ENCODE measurements at regions not wholly inside any gene's neighbourhood (a gene's known extent, or its start where the extent isn't known, plus 50 kb on each side); places are given as distances from the start of the nearest gene placed in this dataset.

DNA sequence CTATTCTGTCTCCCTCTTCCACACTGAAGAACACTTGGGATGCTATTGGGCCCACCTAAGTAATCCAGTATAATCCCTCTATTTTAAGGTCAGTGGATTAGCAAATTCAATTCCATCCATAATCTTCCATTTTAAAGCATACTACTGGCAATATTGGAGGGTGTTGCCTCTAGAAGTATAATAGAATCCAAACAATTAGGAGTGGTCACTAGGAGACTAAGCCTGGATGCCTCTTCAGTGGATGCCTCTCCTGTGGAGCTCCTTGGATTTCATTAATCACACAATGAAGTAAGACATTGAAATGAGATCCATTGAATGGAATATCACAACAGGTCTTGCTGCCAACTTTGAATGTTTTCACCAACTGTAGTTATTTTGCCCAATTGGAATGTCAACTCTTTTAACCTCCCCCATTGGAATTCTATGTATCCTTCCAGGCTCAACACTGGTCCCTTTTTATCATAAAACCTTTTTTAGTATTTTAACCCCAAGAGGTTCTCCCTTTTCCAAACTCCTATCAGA, 311.6 kb downstream of the PLK2 start:
- Histone ChIP-seq H3F3A (replicated peaks; ENCODE audit: insufficient read depth) (no peaks in the 10 kb centered on the region), H3K27me3 (ENCODE audit: insufficient read depth) (no peaks in the 10 kb centered on the region), H3K9me3 (no peaks in the 10 kb centered on the region), H3K4me2 (no peak overlapping the region), H3K4me1 (ENCODE audit: control insufficient read depth in 1 of 2, insufficient read depth in 2 of 2, low read depth in 1 of 2, low read length in 1 of 2) (no peaks in the 10 kb centered on the region; a peak in 1 of 4 replicates), H3K36me3 (replicated peaks in 1 of 2; ENCODE audit: control insufficient read depth in 1 of 2, insufficient read depth in 2 of 2, low read length in 1 of 2) (no peaks in the 10 kb centered on the region), H3K79me2 (ENCODE audit: insufficient read depth) (no peaks in the 10 kb centered on the region), H3K9ac (no peak overlapping the region), H3K9me2 (no peaks in the 10 kb centered on the region), H3K4me3 (ENCODE audit: low read depth in 2 of 2, low read length in 1 of 2) (no peak overlapping the region), H2AFZ (ENCODE audit: low read depth) (no peak overlapping the region), H3K27ac (ENCODE audit: low read depth in 2 of 2, low read length in 1 of 2) (no peak overlapping the region), H4K20me1 (ENCODE audit: insufficient read depth) (no peaks in the 10 kb centered on the region)
- POLR2A ChIA-PET: no interaction called here
- CTCF ChIA-PET: interaction anchor here (1.6 kb wide), 1 partner anchor 312 kb away, joined by 3 read pairs; the partner anchor contains the start of gene PLK2
- TF ChIP-seq RFX5 (IDR thresholded peaks at IDR 0.05; ENCODE audit: low read length): no peak
- TF ChIP-seq RXRA (IDR thresholded peaks at IDR 0.05; ENCODE audit: borderline replicate concordance, low read depth): no peak
- TF ChIP-seq TCF12 (IDR thresholded peaks at IDR 0.05): no peak
- TF ChIP-seq CTCF (IDR thresholded peaks at IDR 0.05): no peak
- TF ChIP-seq ZBTB33 (IDR thresholded peaks at IDR 0.05; ENCODE audit: borderline replicate concordance, low read depth): no peak
- no peak for TF ChIP-seq YY1 (IDR thresholded peaks at IDR 0.05; ENCODE audit: low read depth)
- TF ChIP-seq, protein P1, sequence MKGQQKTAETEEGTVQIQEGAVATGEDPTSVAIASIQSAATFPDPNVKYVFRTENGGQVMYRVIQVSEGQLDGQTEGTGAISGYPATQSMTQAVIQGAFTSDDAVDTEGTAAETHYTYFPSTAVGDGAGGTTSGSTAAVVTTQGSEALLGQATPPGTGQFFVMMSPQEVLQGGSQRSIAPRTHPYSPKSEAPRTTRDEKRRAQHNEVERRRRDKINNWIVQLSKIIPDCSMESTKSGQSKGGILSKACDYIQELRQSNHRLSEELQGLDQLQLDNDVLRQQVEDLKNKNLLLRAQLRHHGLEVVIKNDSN (IDR thresholded peaks at IDR 0.05; ENCODE audit: borderline replicate concordance, low read depth): no peak
- no peak for TF ChIP-seq JUND (IDR thresholded peaks at IDR 0.05)
- TF ChIP-seq MAX (IDR thresholded peaks at IDR 0.05; ENCODE audit: low read depth): no peak
- no peak for DNase-seq

DNA sequence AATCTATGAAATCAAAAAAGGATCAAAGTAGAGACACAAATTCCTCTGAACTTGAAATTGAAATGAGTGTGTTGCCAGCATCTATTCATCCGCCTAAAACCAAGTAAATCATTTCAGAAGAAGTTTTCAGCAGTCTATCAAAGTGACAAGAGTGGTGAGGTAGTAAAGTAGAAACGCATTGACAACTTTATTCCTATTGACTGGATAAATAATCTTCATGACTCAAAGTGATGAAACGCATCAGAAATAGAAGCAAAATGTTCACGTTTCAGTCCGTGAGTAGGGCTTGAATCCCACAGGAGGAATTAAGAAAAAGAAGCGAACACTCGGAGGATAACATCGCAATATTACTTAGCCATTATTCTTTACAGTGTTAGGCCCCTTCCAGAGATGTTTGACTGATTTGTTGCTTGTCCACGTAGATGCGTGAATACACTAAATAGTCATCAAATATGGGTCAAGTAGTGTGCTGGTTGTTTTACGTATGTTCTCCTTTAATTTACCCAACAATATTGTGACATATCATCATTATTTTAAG, 314.4 kb downstream of the PLK2 start:
- CTCF ChIA-PET: no interaction called here
- 95% methylated on average over 11 of the region's 11 CpGs for WGBS (ENCODE audit: low lambda C conversion rate)

More for the DNA sequence above, 314.4 kb downstream of the PLK2 start:
- Histone ChIP-seq H3K27ac (ENCODE audit: low read depth in 2 of 2, low read length in 1 of 2) (no peak overlapping the region), H2AFZ (ENCODE audit: low read depth) (no peak overlapping the region), H3K79me2 (ENCODE audit: insufficient read depth) (no peaks in the 10 kb centered on the region), H3K9me2 (no peaks in the 10 kb centered on the region), H3K4me2 (no peak overlapping the region), H3F3A (replicated peaks; ENCODE audit: insufficient read depth) (no peaks in the 10 kb centered on the region), H3K27me3 (ENCODE audit: insufficient read depth) (no peaks in the 10 kb centered on the region), H3K4me3 (ENCODE audit: low read depth in 2 of 2, low read length in 1 of 2) (no peak overlapping the region), H3K9ac (no peak overlapping the region), H3K9me3 (no peaks in the 10 kb centered on the region), H3K36me3 (replicated peaks in 1 of 2; ENCODE audit: control insufficient read depth in 1 of 2, insufficient read depth in 2 of 2, low read length in 1 of 2) (no peaks in the 10 kb centered on the region), H3K4me1 (ENCODE audit: control insufficient read depth in 1 of 2, insufficient read depth in 2 of 2, low read depth in 1 of 2, low read length in 1 of 2) (no peaks in the 10 kb centered on the region; a peak in 1 of 4 replicates), H4K20me1 (ENCODE audit: insufficient read depth) (no peaks in the 10 kb centered on the region)
- POLR2A ChIA-PET: no interaction called here
- TF ChIP-seq MXI1 (IDR thresholded peaks at IDR 0.05; ENCODE audit: low read depth, low read length): no peak
- no peak for TF ChIP-seq FOSL2 (IDR thresholded peaks at IDR 0.05; ENCODE audit: borderline replicate concordance, low read depth)
- TF ChIP-seq NFIC (IDR thresholded peaks at IDR 0.05; ENCODE audit: borderline replicate concordance): no peak
- no peak for TF ChIP-seq TCF12 (IDR thresholded peaks at IDR 0.05)
- no peak for TF ChIP-seq JUND (IDR thresholded peaks at IDR 0.05)
- TF ChIP-seq, protein P2, sequence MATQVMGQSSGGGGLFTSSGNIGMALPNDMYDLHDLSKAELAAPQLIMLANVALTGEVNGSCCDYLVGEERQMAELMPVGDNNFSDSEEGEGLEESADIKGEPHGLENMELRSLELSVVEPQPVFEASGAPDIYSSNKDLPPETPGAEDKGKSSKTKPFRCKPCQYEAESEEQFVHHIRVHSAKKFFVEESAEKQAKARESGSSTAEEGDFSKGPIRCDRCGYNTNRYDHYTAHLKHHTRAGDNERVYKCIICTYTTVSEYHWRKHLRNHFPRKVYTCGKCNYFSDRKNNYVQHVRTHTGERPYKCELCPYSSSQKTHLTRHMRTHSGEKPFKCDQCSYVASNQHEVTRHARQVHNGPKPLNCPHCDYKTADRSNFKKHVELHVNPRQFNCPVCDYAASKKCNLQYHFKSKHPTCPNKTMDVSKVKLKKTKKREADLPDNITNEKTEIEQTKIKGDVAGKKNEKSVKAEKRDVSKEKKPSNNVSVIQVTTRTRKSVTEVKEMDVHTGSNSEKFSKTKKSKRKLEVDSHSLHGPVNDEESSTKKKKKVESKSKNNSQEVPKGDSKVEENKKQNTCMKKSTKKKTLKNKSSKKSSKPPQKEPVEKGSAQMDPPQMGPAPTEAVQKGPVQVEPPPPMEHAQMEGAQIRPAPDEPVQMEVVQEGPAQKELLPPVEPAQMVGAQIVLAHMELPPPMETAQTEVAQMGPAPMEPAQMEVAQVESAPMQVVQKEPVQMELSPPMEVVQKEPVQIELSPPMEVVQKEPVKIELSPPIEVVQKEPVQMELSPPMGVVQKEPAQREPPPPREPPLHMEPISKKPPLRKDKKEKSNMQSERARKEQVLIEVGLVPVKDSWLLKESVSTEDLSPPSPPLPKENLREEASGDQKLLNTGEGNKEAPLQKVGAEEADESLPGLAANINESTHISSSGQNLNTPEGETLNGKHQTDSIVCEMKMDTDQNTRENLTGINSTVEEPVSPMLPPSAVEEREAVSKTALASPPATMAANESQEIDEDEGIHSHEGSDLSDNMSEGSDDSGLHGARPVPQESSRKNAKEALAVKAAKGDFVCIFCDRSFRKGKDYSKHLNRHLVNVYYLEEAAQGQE (IDR thresholded peaks at IDR 0.05; ENCODE audit: low read depth, low read length): no peak
- TF ChIP-seq USF2 (IDR thresholded peaks at IDR 0.05; ENCODE audit: borderline replicate concordance, low read depth, low read length): no peak
- no peak for TF ChIP-seq MAX (IDR thresholded peaks at IDR 0.05; ENCODE audit: low read depth)
- no peak for TF ChIP-seq RAD21 (IDR thresholded peaks at IDR 0.05; ENCODE audit: low read length)
- no peak for TF ChIP-seq EP300 (IDR thresholded peaks at IDR 0.05; ENCODE audit: borderline replicate concordance in 1 of 2, low read depth in 1 of 2, low read length in 1 of 2)
- TF ChIP-seq YY1 (IDR thresholded peaks at IDR 0.05; ENCODE audit: low read depth): no peak
- no peak for DNase-seq
